ENCODE measurements at regions not wholly inside any gene's neighbourhood (a gene's known extent, or its start where the extent isn't known, plus 50 kb on each side); places are given as distances from the start of the nearest gene placed in this dataset.

DNA sequence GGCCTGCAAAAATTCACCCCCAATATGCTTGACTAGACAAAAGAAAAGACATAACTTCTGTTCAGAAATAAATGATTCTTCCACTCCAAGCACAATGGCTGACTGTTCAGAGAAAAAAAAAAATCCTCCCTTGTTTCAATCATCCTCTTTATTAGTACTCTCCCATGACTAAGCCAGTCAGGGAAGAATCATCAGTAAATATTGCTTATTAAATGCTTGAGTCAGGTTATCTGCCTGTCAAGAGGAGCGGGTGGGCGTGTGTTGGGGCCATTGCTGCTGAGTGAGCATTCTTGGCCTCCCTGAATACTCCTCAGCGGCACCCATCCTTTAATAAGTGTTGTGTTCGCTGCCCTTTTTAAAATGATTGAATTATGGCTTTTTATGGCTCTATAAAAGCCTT is 1334.8 kb upstream of the CELF4 start:
- TF ChIP-seq POLR2AphosphoS5 (IDR thresholded peaks at IDR 0.05; ENCODE audit: low read depth, low read length) (no peak), SIN3A (IDR thresholded peaks at IDR 0.05; ENCODE audit: borderline replicate concordance, insufficient read depth, low read length) (no peak)
- TF ChIP-seq, protein P1, sequence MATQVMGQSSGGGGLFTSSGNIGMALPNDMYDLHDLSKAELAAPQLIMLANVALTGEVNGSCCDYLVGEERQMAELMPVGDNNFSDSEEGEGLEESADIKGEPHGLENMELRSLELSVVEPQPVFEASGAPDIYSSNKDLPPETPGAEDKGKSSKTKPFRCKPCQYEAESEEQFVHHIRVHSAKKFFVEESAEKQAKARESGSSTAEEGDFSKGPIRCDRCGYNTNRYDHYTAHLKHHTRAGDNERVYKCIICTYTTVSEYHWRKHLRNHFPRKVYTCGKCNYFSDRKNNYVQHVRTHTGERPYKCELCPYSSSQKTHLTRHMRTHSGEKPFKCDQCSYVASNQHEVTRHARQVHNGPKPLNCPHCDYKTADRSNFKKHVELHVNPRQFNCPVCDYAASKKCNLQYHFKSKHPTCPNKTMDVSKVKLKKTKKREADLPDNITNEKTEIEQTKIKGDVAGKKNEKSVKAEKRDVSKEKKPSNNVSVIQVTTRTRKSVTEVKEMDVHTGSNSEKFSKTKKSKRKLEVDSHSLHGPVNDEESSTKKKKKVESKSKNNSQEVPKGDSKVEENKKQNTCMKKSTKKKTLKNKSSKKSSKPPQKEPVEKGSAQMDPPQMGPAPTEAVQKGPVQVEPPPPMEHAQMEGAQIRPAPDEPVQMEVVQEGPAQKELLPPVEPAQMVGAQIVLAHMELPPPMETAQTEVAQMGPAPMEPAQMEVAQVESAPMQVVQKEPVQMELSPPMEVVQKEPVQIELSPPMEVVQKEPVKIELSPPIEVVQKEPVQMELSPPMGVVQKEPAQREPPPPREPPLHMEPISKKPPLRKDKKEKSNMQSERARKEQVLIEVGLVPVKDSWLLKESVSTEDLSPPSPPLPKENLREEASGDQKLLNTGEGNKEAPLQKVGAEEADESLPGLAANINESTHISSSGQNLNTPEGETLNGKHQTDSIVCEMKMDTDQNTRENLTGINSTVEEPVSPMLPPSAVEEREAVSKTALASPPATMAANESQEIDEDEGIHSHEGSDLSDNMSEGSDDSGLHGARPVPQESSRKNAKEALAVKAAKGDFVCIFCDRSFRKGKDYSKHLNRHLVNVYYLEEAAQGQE (IDR thresholded peaks at IDR 0.05; ENCODE audit: insufficient read depth in 1 of 2, low read depth in 2 of 2, low read length in 2 of 2), result no peak

Measured in PFSK-1 (cell line).